ENCODE measurements at regions not wholly inside any gene's neighbourhood (a gene's known extent, or its start where the extent isn't known, plus 50 kb on each side); places are given as distances from the start of the nearest gene placed in this dataset.
A peak's percentile ranks its signal among the peaks of the same experiment; 100 is the strongest.
"Not testable (repeated sequence)": the region's sequence is repeated elsewhere in the genome, so short reads cannot be mapped to it uniquely, and the experiment has no call there.

DNA sequence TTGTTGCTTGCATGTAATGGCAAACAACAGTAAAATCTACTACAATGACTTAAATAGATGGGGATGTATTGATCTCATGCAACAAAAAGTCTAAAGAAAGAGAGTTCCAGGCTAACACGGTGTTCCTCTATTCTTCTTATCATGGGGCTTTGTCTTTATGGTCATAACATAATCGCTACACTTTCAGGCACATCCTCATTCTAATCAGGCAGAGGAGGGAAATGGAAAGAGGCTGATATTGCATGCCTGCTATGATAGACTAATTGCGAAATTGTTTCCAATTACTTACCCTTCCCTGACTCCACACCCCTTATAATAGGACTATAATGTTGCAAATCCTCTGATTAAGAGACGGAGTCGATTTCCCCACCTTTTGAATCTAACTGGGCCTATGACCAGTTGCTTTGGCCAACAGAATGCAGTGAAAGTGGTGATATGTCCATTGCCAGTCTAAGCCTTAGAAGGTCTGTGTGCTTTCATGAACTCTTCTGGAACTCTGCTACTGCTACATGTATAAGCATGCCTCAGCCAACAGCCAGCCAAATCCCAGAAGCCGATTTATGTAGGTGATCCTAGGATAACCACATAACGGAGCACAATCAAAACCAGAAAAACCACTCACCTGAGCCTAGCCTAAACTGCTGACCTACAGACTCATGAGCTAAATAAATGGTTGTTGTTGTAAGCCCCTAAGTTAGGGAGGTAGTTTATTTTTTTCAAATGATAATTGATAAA is 180.3 kb upstream of the TACR1 start:
- no peak for DNase-seq

DNA sequence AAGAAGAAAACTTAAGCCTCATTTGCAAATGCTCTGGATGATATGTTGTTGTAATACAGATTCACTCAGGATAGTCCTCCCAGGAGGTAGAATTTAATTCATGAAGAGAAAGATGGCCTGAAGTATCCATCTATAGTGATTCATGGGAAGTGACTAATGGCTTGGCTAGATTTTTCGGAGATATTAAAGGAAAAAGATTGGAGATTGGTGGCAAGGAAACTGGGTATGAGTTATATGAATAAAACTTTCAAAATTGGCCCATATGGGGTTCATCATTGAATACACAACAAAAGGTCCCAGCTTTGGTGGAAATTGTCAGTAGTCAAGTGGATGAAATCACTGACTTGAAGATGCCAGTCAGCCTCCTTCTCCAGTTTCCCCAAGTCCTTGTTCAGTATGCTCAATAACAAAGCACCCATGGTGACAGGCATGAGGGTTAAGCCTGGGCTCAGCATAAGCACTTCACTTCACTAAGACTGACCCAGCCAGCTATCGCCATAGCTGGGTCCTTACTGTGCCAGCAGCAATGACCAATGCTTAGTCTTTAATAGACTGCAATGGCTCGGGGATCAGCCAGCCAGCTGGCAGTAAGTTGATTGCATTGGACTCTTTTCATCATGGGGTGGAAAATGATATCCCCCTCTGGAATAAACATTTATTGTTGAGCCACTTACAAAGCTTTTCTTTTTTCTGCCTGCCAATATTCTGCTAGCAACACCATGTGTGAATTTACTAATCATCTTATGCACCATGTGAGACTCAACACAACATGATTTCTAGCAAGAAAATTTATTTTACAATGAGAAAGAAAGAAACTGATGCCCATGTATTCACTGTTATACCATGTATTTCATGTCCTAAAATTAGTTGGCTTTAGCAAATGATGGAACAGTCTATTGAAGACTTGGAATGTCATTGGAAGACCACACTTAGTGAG is 176.6 kb upstream of the TACR1 start:
- no peak for DNase-seq

DNA sequence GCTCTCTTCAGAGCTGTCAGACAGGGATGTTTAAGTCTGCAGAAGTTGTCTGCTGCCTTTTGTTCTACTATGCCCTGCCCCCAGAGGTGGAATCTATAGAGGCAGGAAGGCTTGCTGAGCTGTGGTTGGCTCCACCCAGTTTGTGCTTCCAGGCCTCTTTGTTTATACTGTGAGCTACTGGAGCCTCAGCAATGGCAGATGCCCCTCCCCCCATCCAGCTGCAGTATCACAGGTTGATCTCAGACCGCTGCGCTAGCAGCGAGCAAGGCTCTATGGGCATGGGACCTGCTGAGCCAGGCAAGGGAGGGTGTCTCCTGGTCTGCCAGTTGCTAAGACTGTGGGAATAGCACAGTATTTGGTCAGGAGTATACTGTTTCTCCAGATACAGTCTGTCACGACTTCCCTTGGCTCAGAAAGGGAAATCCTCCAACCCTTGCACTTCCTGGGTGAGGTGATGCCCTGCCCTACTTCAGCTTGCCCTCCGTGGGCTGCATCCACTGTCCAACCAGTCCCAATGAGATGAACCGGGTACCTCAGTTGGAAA is 175.2 kb upstream of the TACR1 start:
- not testable (repeated sequence) for DNase-seq

- peak; percentile 35 for DNase-seq
Measured at GRCh38 chr2:75367401-75367800, 168.1 kb upstream of the TACR1 start.

DNA sequence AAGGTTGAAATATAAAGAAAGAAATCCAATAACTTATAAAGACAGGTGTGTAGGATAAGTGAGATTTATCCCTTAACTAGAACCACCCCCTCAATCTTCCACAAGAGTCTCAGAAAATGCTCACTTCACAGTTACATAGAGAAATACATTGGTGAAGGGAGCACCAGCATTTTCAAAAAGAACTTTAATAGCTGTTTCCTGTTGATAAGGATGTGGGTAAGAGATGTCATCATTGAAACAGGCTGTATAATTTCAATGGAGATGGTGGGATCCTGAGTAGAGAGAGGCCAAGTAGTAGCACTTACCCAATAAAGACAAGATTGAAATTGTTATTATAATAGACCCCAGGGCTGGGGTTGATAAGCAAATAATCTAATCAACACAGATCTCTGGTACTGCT is 162.2 kb upstream of the TACR1 start:
- no peak for DNase-seq

GRCh38 chr2:75360945-75361344 is 161.6 kb upstream of the TACR1 start:
- no peak for DNase-seq

DNA sequence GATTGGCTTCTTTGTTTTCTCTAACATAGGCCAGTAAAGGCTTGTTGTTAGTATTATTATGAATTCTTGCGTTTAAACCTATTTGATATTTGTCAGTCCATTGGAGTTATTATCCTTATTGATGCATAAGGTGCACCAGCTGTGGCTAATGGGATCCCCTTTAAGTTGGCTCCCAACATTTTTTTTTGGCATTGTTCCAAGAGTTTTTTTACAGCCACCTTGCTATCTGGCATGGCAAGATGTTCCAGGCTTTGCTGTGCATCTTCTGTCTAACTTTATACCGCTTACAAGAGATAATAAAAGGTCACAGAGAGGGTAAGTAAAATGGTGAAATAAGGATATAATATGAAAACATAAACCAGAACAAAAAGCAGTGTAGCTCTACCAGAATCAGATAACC is 157.5 kb upstream of the TACR1 start:
- no peak for DNase-seq

- no peak for DNase-seq
Measured at GRCh38 chr2:75353131-75353530, 153.8 kb upstream of the TACR1 start.

DNA sequence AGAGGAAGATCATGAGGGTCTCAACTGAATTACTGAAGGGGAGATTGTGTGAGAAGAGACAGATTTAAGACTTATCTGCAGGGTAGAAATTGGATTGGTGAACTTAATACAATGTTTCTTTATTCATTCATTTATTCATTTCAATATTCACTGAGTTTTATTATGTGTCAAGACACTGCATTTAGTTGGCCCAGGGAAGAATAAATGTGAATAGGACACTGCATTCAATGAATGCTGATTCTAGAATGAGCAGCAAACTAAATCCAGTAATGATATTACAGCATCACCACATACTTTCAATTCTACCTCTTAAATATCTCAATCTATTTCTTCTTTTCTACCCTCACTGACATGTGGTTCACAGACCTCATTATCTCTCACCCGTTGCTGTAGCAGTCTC is 149.0 kb upstream of the TACR1 start:
- no peak for DNase-seq

GRCh38 chr2:75344146-75344545 is 144.8 kb upstream of the TACR1 start:
- DNase-seq, result no peak

DNA sequence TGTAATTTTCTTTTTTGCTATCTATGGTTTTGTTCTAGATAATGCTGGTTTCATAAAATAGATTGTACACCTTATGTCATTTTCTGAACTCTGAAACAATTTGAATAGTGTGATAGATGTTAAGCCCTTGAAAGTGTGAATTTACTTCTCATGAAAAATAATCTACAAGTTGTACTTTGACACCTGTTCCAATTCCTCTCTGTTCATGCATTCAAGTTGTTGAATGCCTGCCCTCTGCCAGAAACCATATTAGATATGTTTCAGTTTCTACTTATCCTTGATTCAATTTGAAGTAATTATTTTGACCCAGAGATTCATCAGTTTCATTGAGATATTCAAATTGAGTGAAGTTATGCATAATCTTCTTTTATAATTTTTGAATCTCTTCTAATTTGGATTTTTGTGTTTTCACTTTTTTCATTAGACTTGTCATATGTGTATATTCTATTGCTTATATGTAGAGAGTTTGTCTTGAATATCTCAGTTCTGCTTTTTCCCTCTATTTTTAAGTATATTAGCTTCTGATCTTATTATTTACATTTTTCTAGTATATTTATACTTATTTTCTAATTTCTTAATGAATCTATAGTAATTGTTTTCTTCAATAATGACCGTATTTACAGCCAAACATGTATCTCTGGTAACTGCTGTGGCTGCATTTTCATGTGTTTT is 143.3 kb upstream of the TACR1 start:
- DNase-seq, result no peak

DNA sequence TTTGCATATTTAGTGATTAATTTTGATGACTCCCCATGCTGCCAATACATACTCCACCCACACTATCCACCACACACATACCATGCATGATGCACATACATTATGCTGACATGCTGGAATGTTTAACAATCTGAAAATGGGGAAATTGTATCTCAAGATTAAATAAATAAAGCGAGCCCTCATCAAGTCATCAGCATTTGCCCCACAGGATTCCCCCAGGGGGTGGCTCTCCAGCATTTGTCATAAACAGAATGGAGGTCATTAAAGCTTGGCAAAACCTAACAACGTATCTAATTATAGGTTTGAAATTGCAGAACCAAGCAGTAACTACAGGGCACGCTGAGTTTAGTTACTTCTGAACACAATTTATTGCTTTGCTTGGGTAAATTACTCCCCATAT is 141.2 kb upstream of the TACR1 start:
- DNase-seq, result peak; percentile 74

GRCh38 chr2:75338461-75338860 is 139.1 kb upstream of the TACR1 start:
- DNase-seq, result no peak

DNA sequence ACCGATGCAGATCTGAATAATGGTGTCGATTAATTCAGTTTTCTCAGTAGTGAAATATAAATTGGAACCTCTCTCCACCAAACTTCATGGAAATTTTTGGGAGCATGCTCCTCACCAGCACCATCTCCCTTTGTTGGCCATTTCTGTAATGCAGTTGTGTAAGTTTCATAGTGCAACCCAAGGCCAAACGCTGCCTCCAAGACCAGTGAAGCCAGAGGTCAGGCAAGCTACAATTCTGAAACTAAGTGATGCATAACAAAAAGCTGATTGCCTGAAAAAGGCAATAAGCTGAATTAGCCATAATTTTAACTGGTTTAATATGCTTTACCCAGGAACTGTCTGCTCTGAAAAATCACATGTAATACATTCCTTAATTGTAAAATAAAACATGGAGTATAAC is 138.3 kb upstream of the TACR1 start:
- DNase-seq, result no peak

DNA sequence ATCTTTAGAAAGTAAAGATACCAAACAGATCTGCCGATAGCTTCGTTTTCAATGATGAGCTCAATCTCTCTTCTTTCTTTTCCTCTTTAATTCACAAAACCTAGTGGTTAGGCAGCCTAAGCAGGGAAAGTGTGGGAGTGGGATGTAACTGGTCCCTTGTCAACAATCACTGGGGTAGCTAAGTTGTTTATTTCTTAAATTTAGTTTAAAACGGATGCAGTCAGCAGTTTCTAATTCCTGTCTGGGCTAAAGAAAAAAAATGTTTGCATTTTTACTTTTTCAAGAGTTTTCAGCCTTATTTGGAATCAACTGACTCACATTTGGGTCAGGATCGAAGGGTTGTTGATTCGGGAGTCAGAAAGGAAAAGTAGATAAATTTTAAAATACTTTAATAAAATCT is 137.7 kb upstream of the TACR1 start:
- DNase-seq, result no peak

- no peak for DNase-seq
Measured at GRCh38 chr2:75336451-75336850, 137.1 kb upstream of the TACR1 start.

DNA sequence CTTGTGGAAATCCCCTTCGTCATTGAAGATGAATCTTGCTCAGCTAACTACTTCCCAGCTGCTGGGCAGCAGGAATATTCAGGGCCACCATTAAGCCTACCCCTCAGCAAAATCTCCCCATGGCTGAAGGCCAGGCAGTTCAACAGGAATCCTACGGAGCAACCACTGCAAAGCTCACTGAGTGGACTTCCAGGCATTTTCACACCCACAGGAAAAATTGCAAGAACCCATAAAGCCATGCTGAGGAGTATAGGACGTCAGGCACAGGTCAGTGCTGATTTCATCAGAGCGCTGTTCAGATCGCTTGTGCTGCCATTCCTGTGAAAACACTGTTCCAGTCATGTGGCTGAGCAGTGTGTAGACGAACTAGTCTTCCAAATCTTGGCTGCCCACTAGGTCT is 134.8 kb upstream of the TACR1 start:
- no peak for DNase-seq

DNA sequence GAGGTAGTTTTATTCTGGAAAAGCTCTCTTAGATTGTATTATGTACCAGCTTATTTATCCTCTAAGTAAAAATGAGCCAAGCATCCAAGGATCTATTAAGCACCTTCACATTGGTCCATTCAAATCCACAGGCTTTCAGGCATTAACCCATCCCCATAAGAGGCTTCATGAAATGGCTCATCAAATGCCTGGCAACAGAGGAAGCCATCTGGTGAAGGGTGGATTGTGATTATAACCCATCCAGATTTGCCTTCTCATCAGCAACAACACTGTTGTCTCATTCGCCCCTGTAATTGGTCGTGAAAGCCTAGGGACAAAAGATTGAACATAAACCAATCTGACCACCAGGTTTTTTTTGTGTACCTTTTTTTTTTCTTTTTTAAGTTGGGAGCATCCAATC is 134.3 kb upstream of the TACR1 start:
- DNase-seq, result no peak

- no peak for DNase-seq
Measured at GRCh38 chr2:75328156-75328555, 128.8 kb upstream of the TACR1 start.

- no peak for DNase-seq
Measured at GRCh38 chr2:75327334-75327733, 128.0 kb upstream of the TACR1 start.

- DNase-seq, result no peak
Measured at GRCh38 chr2:75326645-75327044, 127.3 kb upstream of the TACR1 start.

GRCh38 chr2:75325594-75325993 is 126.3 kb upstream of the TACR1 start:
- no peak for DNase-seq

- no peak for DNase-seq
Measured at GRCh38 chr2:75324861-75325284, 125.6 kb upstream of the TACR1 start.
